ENCODE measurements at regions not wholly inside any gene's neighbourhood (a gene's known extent, or its start where the extent isn't known, plus 50 kb on each side); places are given as distances from the start of the nearest gene placed in this dataset.

DNA sequence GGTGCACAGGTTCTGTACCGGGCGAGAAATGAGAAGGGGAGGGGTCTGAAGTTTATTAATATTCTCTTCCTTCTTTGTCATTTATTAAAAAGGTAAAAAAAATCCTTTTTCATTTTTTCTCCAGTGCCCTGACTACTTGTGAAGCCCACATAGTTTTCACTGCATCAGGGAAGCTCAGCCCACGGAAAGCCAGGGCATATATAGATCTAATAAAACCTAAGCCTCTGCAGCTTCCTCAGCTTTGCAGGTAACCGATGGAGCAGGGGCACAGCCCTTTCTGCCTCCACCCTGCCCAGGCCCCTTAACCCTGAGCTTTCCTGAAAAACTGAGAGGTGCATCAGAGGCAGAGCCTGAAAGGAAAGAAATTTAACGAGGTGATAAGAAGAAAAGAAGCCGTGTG is 140.1 kb downstream of the NXPE2 start:
- H3K27me3 ChIP-seq = peaks cover 0 to 19% (median 8%) of the 10 kb centered on the region in 7 donors
- TF ChIP-seq, protein P1, sequence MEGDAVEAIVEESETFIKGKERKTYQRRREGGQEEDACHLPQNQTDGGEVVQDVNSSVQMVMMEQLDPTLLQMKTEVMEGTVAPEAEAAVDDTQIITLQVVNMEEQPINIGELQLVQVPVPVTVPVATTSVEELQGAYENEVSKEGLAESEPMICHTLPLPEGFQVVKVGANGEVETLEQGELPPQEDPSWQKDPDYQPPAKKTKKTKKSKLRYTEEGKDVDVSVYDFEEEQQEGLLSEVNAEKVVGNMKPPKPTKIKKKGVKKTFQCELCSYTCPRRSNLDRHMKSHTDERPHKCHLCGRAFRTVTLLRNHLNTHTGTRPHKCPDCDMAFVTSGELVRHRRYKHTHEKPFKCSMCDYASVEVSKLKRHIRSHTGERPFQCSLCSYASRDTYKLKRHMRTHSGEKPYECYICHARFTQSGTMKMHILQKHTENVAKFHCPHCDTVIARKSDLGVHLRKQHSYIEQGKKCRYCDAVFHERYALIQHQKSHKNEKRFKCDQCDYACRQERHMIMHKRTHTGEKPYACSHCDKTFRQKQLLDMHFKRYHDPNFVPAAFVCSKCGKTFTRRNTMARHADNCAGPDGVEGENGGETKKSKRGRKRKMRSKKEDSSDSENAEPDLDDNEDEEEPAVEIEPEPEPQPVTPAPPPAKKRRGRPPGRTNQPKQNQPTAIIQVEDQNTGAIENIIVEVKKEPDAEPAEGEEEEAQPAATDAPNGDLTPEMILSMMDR (IDR thresholded peaks at IDR 0.05) = no peak
- intact Hi-C loops (cut with DNase I) = no loop called here
- H3K4me1 ChIP-seq = no peaks in the 10 kb centered on the region
- no peak overlapping the region for H3K4me3 ChIP-seq
- ATAC-seq (no peak), DNase-seq (no peak)
- no peaks in the 10 kb centered on the region for H3K36me3 ChIP-seq
- no peaks in the 10 kb centered on the region for H3K9me3 ChIP-seq
- no peak overlapping the region for H3K27ac ChIP-seq
- 37 to 44% methylated on average over 6 of the region's 6 CpGs for WGBS, 2 donors

DNA sequence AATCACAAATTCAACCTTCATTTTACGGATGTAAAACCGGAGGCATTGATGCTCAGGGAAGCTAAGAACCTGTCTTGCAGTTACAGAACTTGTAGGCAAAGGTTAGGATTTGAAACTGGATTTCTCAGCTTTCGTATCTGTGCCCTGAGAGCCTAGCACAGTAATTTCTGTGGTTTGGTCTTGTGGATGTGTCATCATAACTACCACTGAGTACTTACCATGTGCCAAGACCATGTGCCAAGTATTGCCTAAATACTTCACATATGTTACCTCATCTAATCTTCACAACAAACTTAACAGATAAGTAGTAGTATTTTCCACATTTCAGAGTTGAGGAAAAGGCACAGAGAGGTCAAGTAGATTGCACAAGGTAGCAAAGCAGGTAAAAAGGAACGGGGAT is 140.7 kb downstream of the NXPE2 start:
- Histone ChIP-seq H3K9me3 (peaks cover 0 to 6% (median 0%) of the 10 kb centered on the region in 11 donors), H3K4me1 (no peaks in the 10 kb centered on the region), H3K27ac (no peak overlapping the region), H3K4me3 (no peak overlapping the region), H3K27me3 (peaks cover 0 to 19% (median 8%) of the 10 kb centered on the region in 7 donors), H3K36me3 (no peaks in the 10 kb centered on the region)
- intact Hi-C loops (cut with DNase I) = no loop called here
- DNase-seq (no peak), ATAC-seq (no peak)
- TF ChIP-seq, protein P1 (IDR thresholded peaks at IDR 0.05) = no peak
- WGBS, 2 donors = 73 to 75% methylated on average over 4 of the region's 4 CpGs

DNA sequence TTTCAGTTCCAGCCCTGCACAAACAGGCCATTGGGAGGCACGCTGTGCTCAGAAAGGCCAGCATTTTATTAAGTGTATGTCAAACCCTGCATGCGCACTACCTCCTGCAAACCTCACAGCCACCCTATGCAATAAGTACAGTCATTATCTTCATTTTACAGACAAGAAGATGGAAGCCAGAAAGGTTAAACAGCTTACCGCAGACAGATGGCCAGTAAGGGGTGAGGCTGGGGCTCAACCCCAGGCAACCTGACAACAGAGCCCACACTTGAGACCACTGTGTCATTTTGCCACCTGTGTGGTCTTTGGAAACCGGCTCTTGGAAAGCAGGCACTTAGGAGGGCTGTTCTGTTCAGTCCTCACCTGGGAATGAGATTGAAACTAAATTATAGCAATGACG is 142.3 kb downstream of the NXPE2 start:
- no peak overlapping the region for H3K27ac ChIP-seq
- TF ChIP-seq, protein P1 (IDR thresholded peaks at IDR 0.05) = no peak
- no peak overlapping the region for H3K4me3 ChIP-seq
- WGBS, 2 donors = 65 to 74% methylated on average over 5 of the region's 5 CpGs
- peaks cover 0 to 19% (median 8%) of the 10 kb centered on the region in 7 donors for H3K27me3 ChIP-seq
- DNase-seq (no peak), ATAC-seq (no peak)
- H3K9me3 ChIP-seq = peaks cover 0 to 12% (median 0%) of the 10 kb centered on the region in 11 donors
- H3K36me3 ChIP-seq = no peaks in the 10 kb centered on the region
- H3K4me1 ChIP-seq = no peaks in the 10 kb centered on the region
- intact Hi-C loops (cut with DNase I) = no loop called here

DNA sequence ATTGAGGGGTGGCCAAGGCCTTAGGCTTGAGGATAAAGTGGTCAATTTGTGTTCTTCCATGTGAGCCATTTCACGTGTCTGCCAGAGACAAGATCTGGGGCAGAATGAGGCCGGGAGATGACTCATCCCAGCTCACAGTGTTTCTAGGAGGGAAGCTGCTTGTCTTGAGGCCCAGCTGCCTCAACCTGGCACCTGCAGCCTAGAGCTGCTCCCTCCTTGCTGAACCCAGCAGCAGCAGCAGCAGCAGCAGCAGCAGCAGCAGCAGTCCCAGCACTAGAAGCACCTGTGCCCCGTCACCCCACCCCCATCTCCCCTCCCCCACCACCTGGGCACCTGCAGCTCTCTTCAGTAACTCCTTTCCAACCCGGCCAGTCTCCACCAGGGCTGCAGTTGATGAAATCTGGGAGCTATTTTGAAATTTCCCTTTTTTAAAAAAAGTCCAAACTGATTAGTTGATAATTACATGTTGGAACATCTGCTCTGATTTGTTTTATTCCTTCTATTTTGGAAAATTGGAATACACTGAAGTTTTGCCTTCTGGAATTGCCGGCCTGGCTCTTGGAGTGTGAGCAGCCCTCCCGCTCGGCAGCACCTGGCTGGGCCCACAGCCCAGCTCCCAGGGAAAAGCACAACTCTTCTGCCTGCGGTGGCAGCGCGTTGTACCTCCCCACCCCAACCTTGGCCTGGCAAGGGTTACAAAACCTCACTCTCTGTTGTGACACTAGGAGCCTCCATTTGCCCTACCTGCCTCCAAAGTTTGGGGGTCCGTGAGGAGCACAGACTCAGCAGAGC is 143.5 kb downstream of the NXPE2 start:
- H3K27ac ChIP-seq = no peak overlapping the region
- DNase-seq (no peak), ATAC-seq (no peak)
- intact Hi-C loops (cut with DNase I) = no loop called here
- H3K4me3 ChIP-seq = no peak overlapping the region
- no peaks in the 10 kb centered on the region for H3K4me1 ChIP-seq
- peaks cover 0 to 12% (median 0%) of the 10 kb centered on the region in 11 donors for H3K9me3 ChIP-seq
- H3K27me3 ChIP-seq = peaks cover 0 to 19% (median 8%) of the 10 kb centered on the region in 7 donors
- H3K36me3 ChIP-seq = no peaks in the 10 kb centered on the region
- TF ChIP-seq, protein P1 (IDR thresholded peaks at IDR 0.05) = no peak
- whole genome bisulfite sequencing, 2 donors = 73 to 80% methylated on average over 11 of the region's 11 CpGs

Measured in heart right ventricle (tissue), 16 donors.